Suprapubic skin (tissue), 4 donors: ENCODE measurements at regions not wholly inside any gene's neighbourhood (a gene's known extent, or its start where the extent isn't known, plus 50 kb on each side); places are given as distances from the start of the nearest gene placed in this dataset.

ENCODE experiments used
- CTCF ChIP-seq, 2 donors: fragments of 200-600 bp in 1 of 2; fragments of 450-650 bp in 1 of 2; sonication (generic) in 1 of 2; IDR thresholded peaks; one replicate each; pipeline ENCODE4 v1.5.1; 2016 to 2019; ENCODE audit warnings: antibody characterized with exemption in 2 of 2, mild to moderate bottlenecking in 1 of 2, moderate library complexity in 1 of 2
- EP300 ChIP-seq: sonication (generic); formaldehyde crosslinking; IDR thresholded peaks from one replicate; pipeline ENCODE4 v1.6.1; 2017; ENCODE audit warnings: antibody characterized with exemption
- POLR2AphosphoS5 ChIP-seq, 3 donors: sonication (generic); formaldehyde crosslinking; IDR thresholded peaks; one replicate each; pipeline ENCODE4 v1.6.1; 2017; ENCODE audit warnings: antibody characterized with exemption in 3 of 3

GRCh38 chr4:15365641-15366040, 62.2 kb upstream of the C1QTNF7 start:
- TF ChIP-seq CTCF (IDR thresholded peaks at IDR 0.05) = no peak
- no peak for TF ChIP-seq EP300
- TF ChIP-seq POLR2AphosphoS5 (IDR thresholded peaks at IDR 0.05) = no peak
